ENCODE measurements at regions not wholly inside any gene's neighbourhood (a gene's known extent, or its start where the extent isn't known, plus 50 kb on each side); places are given as distances from the start of the nearest gene placed in this dataset.

DNA sequence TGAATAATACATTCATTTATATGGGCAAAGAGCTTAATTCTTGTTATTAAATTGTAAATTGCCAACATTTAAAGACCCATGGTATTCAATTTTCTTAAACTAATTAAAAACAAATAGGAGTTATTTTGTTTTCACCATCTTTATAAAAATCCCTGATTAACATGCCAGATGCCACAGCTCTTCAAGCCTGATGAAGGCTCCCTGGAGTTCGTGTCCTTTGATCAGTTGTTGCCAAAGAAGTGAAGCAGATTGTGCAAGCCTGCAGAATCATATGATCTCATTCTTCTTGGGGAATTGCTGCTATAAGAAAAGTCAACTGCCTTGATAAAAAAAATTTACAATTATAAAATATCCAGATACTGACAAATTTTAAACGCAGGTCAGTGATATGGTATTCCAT is 288.3 kb upstream of the PPFIA2 start:
- Histone ChIP-seq H3K27me3 (ENCODE audit: control insufficient read depth in 1 of 2, insufficient read depth in 2 of 2, low read length in 1 of 2) (no peaks in the 10 kb centered on the region), H3K4me3 (ENCODE audit: low read length in 2 of 2) (no peak overlapping the region), H3K36me3 (ENCODE audit: control insufficient read depth in 1 of 2, insufficient read depth in 2 of 2, low read length in 1 of 2) (no peaks in the 10 kb centered on the region), H3K4me1 (ENCODE audit: control insufficient read depth in 1 of 2, insufficient read depth in 2 of 2, low read length in 2 of 2) (no peaks in the 10 kb centered on the region), H3K27ac (ENCODE audit: low read depth in 1 of 2, low read length in 2 of 2) (no peak overlapping the region), H3K9me3 (ENCODE audit: control insufficient read depth, low read length) (no peaks in the 10 kb centered on the region)
- DNase-seq (no peak), ATAC-seq (ENCODE audit: low FRiP score) (no peak)
- WGBS, 2 donors, result 51 to 56% methylated on average over 2 of the region's 2 CpGs
- intact Hi-C loops (cut with DNase I), result no loop called here

- Histone ChIP-seq H3K27me3 (ENCODE audit: control insufficient read depth in 1 of 2, insufficient read depth in 2 of 2, low read length in 1 of 2) (no peaks in the 10 kb centered on the region), H3K4me1 (ENCODE audit: control insufficient read depth in 1 of 2, insufficient read depth in 2 of 2, low read length in 2 of 2) (no peaks in the 10 kb centered on the region), H3K27ac (ENCODE audit: low read depth in 1 of 2, low read length in 2 of 2) (no peak overlapping the region), H3K4me3 (ENCODE audit: low read length in 2 of 2) (no peak overlapping the region), H3K9me3 (ENCODE audit: control insufficient read depth, low read length) (no peaks in the 10 kb centered on the region), H3K36me3 (ENCODE audit: control insufficient read depth in 1 of 2, insufficient read depth in 2 of 2, low read length in 1 of 2) (no peaks in the 10 kb centered on the region)
- 77 to 82% methylated on average over 2 of the region's 2 CpGs for WGBS, 2 donors
- ATAC-seq (ENCODE audit: low FRiP score), result no peak
- intact Hi-C loops (cut with DNase I), result no loop called here
- DNase-seq, result no peak
Observed at GRCh38 chr12:82040987-82041743, 282.0 kb upstream of the PPFIA2 start.

- intact Hi-C loops (cut with DNase I), result no loop called here
- H3K4me1 ChIP-seq (ENCODE audit: control insufficient read depth in 1 of 2, insufficient read depth in 2 of 2, low read length in 2 of 2), result no peaks in the 10 kb centered on the region
- no peak overlapping the region for H3K27ac ChIP-seq (ENCODE audit: low read depth in 1 of 2, low read length in 2 of 2)
- DNase-seq (no peak), ATAC-seq (ENCODE audit: low FRiP score) (no peak)
- no peaks in the 10 kb centered on the region for H3K9me3 ChIP-seq (ENCODE audit: control insufficient read depth, low read length)
- H3K4me3 ChIP-seq (ENCODE audit: low read length in 2 of 2), result no peak overlapping the region
- H3K27me3 ChIP-seq (ENCODE audit: control insufficient read depth in 1 of 2, insufficient read depth in 2 of 2, low read length in 1 of 2), result no peaks in the 10 kb centered on the region
- no peaks in the 10 kb centered on the region for H3K36me3 ChIP-seq (ENCODE audit: control insufficient read depth in 1 of 2, insufficient read depth in 2 of 2, low read length in 1 of 2)
Observed at GRCh38 chr12:82034769-82035168, 275.6 kb upstream of the PPFIA2 start.

- no peaks in the 10 kb centered on the region for H3K4me1 ChIP-seq (ENCODE audit: control insufficient read depth in 1 of 2, insufficient read depth in 2 of 2, low read length in 2 of 2)
- DNase-seq, result no peak
Observed at GRCh38 chr12:82029936-82030335, 270.8 kb upstream of the PPFIA2 start.

GRCh38 chr12:82028772-82029171 is 269.6 kb upstream of the PPFIA2 start:
- H3K36me3 ChIP-seq (ENCODE audit: control insufficient read depth in 1 of 2, insufficient read depth in 2 of 2, low read length in 1 of 2), result no peaks in the 10 kb centered on the region
- ATAC-seq (ENCODE audit: low FRiP score), result no peak
- no peaks in the 10 kb centered on the region for H3K27me3 ChIP-seq (ENCODE audit: control insufficient read depth in 1 of 2, insufficient read depth in 2 of 2, low read length in 1 of 2)
- H3K4me1 ChIP-seq (ENCODE audit: control insufficient read depth in 1 of 2, insufficient read depth in 2 of 2, low read length in 2 of 2), result no peaks in the 10 kb centered on the region
- DNase-seq, result no peak
- intact Hi-C loops (cut with DNase I), result loop anchor here in 1 of 2 donors (10.0 kb wide), 1 partner anchor 384 kb away; no protein-coding TSS in a partner anchor
- 90 to 93% methylated on average over 1 of the region's 1 CpG for WGBS, 2 donors
- H3K4me3 ChIP-seq (ENCODE audit: low read length in 2 of 2), result no peak overlapping the region
- H3K9me3 ChIP-seq (ENCODE audit: control insufficient read depth, low read length), result no peaks in the 10 kb centered on the region
- no peak overlapping the region for H3K27ac ChIP-seq (ENCODE audit: low read depth in 1 of 2, low read length in 2 of 2)

More at GRCh38 chr12:82029936-82030335, 270.8 kb upstream of the PPFIA2 start:
- intact Hi-C loops (cut with DNase I), result loop anchor here in 1 of 2 donors (10.0 kb wide), 1 partner anchor 385 kb away; no protein-coding TSS in a partner anchor
- no peak overlapping the region for H3K4me3 ChIP-seq (ENCODE audit: low read length in 2 of 2)
- no peak for ATAC-seq (ENCODE audit: low FRiP score)
- H3K27me3 ChIP-seq (ENCODE audit: control insufficient read depth in 1 of 2, insufficient read depth in 2 of 2, low read length in 1 of 2), result no peaks in the 10 kb centered on the region
- H3K36me3 ChIP-seq (ENCODE audit: control insufficient read depth in 1 of 2, insufficient read depth in 2 of 2, low read length in 1 of 2), result no peaks in the 10 kb centered on the region
- H3K9me3 ChIP-seq (ENCODE audit: control insufficient read depth, low read length), result no peaks in the 10 kb centered on the region
- no peak overlapping the region for H3K27ac ChIP-seq (ENCODE audit: low read depth in 1 of 2, low read length in 2 of 2)
- WGBS, 2 donors, result 76 to 83% methylated on average over 1 of the region's 1 CpG

- 90 to 96% methylated on average over 1 of the region's 1 CpG for WGBS, 2 donors
- no peak overlapping the region for H3K27ac ChIP-seq (ENCODE audit: low read depth in 1 of 2, low read length in 2 of 2)
- intact Hi-C loops (cut with DNase I), result loop anchor here in 1 of 2 donors (10.0 kb wide), 1 partner anchor 383 kb away; no protein-coding TSS in a partner anchor
Observed at GRCh38 chr12:82027612-82028011, 268.5 kb upstream of the PPFIA2 start.

DNA sequence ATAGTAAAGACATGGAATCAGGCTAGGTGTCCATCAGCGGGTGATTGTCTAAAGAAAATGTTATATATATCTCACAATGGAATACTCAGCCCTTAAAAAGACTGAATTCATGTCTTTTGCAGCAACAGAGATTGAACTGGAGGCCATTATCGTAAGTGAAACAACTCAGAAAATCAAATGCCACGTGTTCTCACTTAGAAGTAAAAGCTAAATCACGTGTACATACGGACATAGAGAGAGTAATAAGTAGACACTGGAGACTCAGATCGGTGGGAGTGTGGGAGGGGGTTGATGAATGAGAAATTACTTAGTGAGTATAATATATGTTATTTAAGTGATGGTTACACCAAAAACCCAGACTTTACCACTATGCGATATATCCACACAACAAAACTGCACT is 266.3 kb upstream of the PPFIA2 start:
- 81 to 84% methylated on average over 7 of the region's 7 CpGs for WGBS, 2 donors
- Histone ChIP-seq H3K4me3 (ENCODE audit: low read length in 2 of 2) (no peak overlapping the region), H3K36me3 (ENCODE audit: control insufficient read depth in 1 of 2, insufficient read depth in 2 of 2, low read length in 1 of 2) (no peaks in the 10 kb centered on the region), H3K9me3 (ENCODE audit: control insufficient read depth, low read length) (peaks cover under 1% of the 10 kb centered on the region), H3K4me1 (ENCODE audit: control insufficient read depth in 1 of 2, insufficient read depth in 2 of 2, low read length in 2 of 2) (no peaks in the 10 kb centered on the region), H3K27ac (ENCODE audit: low read depth in 1 of 2, low read length in 2 of 2) (no peak overlapping the region), H3K27me3 (ENCODE audit: control insufficient read depth in 1 of 2, insufficient read depth in 2 of 2, low read length in 1 of 2) (no peaks in the 10 kb centered on the region)
- intact Hi-C loops (cut with DNase I), result loop anchor here in 1 of 2 donors (10.0 kb wide), 1 partner anchor 381 kb away; no protein-coding TSS in a partner anchor
- no peak for DNase-seq
- no peak for ATAC-seq (ENCODE audit: low FRiP score)

More at GRCh38 chr12:82027612-82028011, 268.5 kb upstream of the PPFIA2 start:
- no peak overlapping the region for H3K4me3 ChIP-seq (ENCODE audit: low read length in 2 of 2)
- no peaks in the 10 kb centered on the region for H3K9me3 ChIP-seq (ENCODE audit: control insufficient read depth, low read length)
- ATAC-seq (ENCODE audit: low FRiP score), result no peak
- H3K27me3 ChIP-seq (ENCODE audit: control insufficient read depth in 1 of 2, insufficient read depth in 2 of 2, low read length in 1 of 2), result no peaks in the 10 kb centered on the region
- H3K36me3 ChIP-seq (ENCODE audit: control insufficient read depth in 1 of 2, insufficient read depth in 2 of 2, low read length in 1 of 2), result no peaks in the 10 kb centered on the region
- DNase-seq, result no peak
- no peaks in the 10 kb centered on the region for H3K4me1 ChIP-seq (ENCODE audit: control insufficient read depth in 1 of 2, insufficient read depth in 2 of 2, low read length in 2 of 2)

DNA sequence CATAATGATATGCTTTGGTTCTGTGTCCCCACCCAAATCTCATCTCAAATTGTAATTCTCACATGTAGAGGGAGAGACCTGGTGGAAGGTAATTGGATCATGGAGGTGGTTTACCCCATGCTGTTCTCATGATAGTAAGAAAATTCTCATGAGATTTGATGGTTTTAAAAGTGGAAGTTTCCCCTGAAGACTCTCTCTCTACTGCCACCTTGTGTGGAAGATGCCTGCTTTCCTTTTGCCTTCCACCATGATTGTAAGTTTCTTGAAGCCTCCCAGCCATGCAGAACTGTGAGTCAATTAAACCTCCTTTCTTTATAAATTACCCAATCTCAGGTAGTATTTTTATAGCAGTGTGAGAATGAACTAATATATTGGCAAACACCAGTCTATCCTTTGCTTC is 260.4 kb upstream of the PPFIA2 start:
- H3K36me3 ChIP-seq (ENCODE audit: control insufficient read depth in 1 of 2, insufficient read depth in 2 of 2, low read length in 1 of 2), result no peaks in the 10 kb centered on the region
- intact Hi-C loops (cut with DNase I), result no loop called here
- peaks cover 1% of the 10 kb centered on the region for H3K9me3 ChIP-seq (ENCODE audit: control insufficient read depth, low read length)
- no peaks in the 10 kb centered on the region for H3K27me3 ChIP-seq (ENCODE audit: control insufficient read depth in 1 of 2, insufficient read depth in 2 of 2, low read length in 1 of 2)
- H3K27ac ChIP-seq (ENCODE audit: low read depth in 1 of 2, low read length in 2 of 2), result no peak overlapping the region
- no peak for ATAC-seq (ENCODE audit: low FRiP score)
- no peaks in the 10 kb centered on the region for H3K4me1 ChIP-seq (ENCODE audit: control insufficient read depth in 1 of 2, insufficient read depth in 2 of 2, low read length in 2 of 2)
- H3K4me3 ChIP-seq (ENCODE audit: low read length in 2 of 2), result no peak overlapping the region
- no peak for DNase-seq

DNA sequence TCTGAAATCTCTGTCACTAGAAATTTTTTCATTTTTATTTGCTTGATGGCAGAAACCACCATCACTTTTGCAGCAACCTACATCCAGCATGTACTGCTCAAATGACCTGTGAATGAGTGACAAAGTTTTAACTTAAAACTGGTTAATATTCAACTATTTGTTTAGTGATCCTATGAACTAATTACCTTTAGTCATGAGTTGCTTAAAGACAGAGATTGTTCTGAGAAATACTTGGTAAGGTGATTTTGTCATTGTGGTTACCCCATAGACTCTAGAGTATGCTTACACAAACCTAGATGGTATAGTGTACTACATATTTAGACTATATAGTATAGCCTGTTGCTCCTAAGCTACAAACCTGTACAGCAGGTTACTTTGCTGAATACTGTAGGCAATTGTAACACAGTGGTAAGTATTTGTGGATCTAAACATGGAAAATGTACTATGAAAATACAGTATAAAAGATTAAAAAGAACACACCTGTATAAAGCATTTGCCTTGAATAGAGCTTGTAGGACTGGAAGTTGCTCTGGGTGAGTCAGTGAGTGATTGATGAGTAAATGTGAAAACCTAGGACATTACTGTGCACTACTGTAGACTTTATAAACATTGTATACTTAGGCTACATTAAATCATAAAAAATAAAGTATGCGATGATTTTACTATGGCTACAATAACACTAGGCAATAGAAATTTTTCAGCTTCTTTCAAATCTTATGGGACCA is 256.6 kb upstream of the PPFIA2 start:
- H3K4me1 ChIP-seq (ENCODE audit: control insufficient read depth in 1 of 2, insufficient read depth in 2 of 2, low read length in 2 of 2), result no peaks in the 10 kb centered on the region
- no peak overlapping the region for H3K4me3 ChIP-seq (ENCODE audit: low read length in 2 of 2)
- H3K27ac ChIP-seq (ENCODE audit: low read depth in 1 of 2, low read length in 2 of 2), result no peak overlapping the region
- H3K9me3 ChIP-seq (ENCODE audit: control insufficient read depth, low read length), result peaks cover 1% of the 10 kb centered on the region
- ATAC-seq (ENCODE audit: low FRiP score), result no peak
- H3K36me3 ChIP-seq (ENCODE audit: control insufficient read depth in 1 of 2, insufficient read depth in 2 of 2, low read length in 1 of 2), result no peaks in the 10 kb centered on the region
- WGBS, 2 donors, result 22 to 52% methylated on average over 1 of the region's 1 CpG
- DNase-seq, result no peak
- H3K27me3 ChIP-seq (ENCODE audit: control insufficient read depth in 1 of 2, insufficient read depth in 2 of 2, low read length in 1 of 2), result no peaks in the 10 kb centered on the region
- intact Hi-C loops (cut with DNase I), result no loop called here

Measured in aorta (tissue), 5 donors.